ENCODE measurements at regions not wholly inside any gene's neighbourhood (a gene's known extent, or its start where the extent isn't known, plus 50 kb on each side); places are given as distances from the start of the nearest gene placed in this dataset.

DNA sequence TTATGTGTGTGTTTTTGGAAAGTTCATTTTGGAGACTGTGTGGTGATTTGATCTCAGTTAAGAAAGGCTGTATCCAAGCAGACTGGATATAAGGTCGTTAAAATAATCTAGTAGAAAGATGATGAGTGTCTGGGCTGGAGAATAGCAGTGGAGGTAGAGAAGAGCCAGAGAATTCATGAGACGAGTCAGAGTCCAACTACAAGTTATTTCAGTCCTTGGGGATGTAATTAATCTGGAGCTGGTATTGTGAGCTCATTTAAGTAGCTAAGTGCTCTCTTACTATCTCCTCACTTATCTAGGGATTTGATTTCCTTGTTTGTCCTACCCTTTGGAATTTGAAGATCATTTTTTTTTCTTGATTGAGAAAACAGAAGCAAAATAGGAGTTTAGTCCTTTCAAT, 1219.0 kb upstream of the ADGRL4 start:
- H3K27ac ChIP-seq (replicated peaks): no peak overlapping the region
- no peak for TF ChIP-seq SPI1 (IDR thresholded peaks at IDR 0.05; ENCODE audit: borderline replicate concordance, low read depth)
- no peak for TF ChIP-seq GABPA (IDR thresholded peaks at IDR 0.05; ENCODE audit: low read depth)
- TF ChIP-seq, protein P1, sequence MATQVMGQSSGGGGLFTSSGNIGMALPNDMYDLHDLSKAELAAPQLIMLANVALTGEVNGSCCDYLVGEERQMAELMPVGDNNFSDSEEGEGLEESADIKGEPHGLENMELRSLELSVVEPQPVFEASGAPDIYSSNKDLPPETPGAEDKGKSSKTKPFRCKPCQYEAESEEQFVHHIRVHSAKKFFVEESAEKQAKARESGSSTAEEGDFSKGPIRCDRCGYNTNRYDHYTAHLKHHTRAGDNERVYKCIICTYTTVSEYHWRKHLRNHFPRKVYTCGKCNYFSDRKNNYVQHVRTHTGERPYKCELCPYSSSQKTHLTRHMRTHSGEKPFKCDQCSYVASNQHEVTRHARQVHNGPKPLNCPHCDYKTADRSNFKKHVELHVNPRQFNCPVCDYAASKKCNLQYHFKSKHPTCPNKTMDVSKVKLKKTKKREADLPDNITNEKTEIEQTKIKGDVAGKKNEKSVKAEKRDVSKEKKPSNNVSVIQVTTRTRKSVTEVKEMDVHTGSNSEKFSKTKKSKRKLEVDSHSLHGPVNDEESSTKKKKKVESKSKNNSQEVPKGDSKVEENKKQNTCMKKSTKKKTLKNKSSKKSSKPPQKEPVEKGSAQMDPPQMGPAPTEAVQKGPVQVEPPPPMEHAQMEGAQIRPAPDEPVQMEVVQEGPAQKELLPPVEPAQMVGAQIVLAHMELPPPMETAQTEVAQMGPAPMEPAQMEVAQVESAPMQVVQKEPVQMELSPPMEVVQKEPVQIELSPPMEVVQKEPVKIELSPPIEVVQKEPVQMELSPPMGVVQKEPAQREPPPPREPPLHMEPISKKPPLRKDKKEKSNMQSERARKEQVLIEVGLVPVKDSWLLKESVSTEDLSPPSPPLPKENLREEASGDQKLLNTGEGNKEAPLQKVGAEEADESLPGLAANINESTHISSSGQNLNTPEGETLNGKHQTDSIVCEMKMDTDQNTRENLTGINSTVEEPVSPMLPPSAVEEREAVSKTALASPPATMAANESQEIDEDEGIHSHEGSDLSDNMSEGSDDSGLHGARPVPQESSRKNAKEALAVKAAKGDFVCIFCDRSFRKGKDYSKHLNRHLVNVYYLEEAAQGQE (IDR thresholded peaks at IDR 0.05; ENCODE audit: insufficient replicate concordance, low read depth): no peak
- TF ChIP-seq, protein P2, sequence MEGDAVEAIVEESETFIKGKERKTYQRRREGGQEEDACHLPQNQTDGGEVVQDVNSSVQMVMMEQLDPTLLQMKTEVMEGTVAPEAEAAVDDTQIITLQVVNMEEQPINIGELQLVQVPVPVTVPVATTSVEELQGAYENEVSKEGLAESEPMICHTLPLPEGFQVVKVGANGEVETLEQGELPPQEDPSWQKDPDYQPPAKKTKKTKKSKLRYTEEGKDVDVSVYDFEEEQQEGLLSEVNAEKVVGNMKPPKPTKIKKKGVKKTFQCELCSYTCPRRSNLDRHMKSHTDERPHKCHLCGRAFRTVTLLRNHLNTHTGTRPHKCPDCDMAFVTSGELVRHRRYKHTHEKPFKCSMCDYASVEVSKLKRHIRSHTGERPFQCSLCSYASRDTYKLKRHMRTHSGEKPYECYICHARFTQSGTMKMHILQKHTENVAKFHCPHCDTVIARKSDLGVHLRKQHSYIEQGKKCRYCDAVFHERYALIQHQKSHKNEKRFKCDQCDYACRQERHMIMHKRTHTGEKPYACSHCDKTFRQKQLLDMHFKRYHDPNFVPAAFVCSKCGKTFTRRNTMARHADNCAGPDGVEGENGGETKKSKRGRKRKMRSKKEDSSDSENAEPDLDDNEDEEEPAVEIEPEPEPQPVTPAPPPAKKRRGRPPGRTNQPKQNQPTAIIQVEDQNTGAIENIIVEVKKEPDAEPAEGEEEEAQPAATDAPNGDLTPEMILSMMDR (IDR thresholded peaks at IDR 0.05; ENCODE audit: insufficient read depth, low read length): no peak
- TF ChIP-seq POLR2AphosphoS5 (IDR thresholded peaks at IDR 0.05; ENCODE audit: low read depth): no peak
- DNase-seq (ENCODE audit: low read depth in 1 of 2, low spot score in 1 of 2): no peak
- H3K27me3 ChIP-seq (ENCODE audit: insufficient read depth, poor library complexity, severe bottlenecking): no peaks in the 10 kb centered on the region
- H3K4me3 ChIP-seq (replicated peaks; ENCODE audit: insufficient read depth, low read length): no peak overlapping the region

DNA sequence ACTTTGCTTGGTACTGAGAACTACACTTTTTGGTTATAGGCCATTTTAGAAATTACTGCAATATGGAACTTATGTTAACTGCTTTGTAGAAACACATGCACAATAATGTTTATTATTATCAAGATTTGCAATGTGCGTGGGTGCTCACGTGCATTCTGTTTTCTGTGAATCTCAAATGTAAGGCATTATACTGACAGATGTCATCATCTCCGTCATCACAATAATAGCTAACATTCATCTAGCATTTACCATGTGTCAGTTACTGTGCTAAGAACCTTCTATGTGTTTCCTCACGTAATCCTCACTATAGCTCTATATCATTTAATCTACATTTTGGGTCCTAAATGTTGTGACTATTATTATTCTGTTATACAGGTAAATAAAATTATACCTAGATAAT, 1214.8 kb upstream of the ADGRL4 start:
- H3K27ac ChIP-seq (replicated peaks): no peak overlapping the region

DNA sequence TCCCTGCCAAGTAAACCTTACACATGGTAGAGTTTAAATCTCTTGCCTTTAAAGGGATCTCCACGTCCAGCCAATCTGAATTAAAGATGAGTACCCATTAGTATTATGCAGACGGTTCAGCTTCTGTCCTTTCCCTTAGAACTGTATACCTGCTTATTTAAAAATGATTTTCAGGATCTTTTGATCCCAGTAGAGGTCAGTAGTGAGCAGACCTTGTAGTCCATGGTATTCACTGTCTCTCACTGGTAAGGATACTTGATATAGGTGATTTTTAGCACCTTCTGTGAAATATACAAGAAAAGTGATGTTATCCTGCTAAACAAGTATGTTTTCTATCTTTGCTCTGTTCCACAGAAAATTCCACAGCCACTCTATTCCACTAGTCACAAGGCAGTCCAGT, 1211.6 kb upstream of the ADGRL4 start:
- Histone ChIP-seq H3K27me3 (ENCODE audit: insufficient read depth, poor library complexity, severe bottlenecking) (no peaks in the 10 kb centered on the region), H3K4me3 (replicated peaks; ENCODE audit: insufficient read depth, low read length) (no peak overlapping the region), H3K27ac (replicated peaks) (no peak overlapping the region)
- no peak for TF ChIP-seq SPI1 (IDR thresholded peaks at IDR 0.05; ENCODE audit: borderline replicate concordance, low read depth)
- TF ChIP-seq POLR2AphosphoS5 (IDR thresholded peaks at IDR 0.05; ENCODE audit: low read depth): no peak
- TF ChIP-seq, protein P2 (IDR thresholded peaks at IDR 0.05; ENCODE audit: insufficient read depth, low read length): peak; percentile 24
- TF ChIP-seq, protein P1 (IDR thresholded peaks at IDR 0.05; ENCODE audit: insufficient replicate concordance, low read depth): no peak
- DNase-seq (ENCODE audit: low read depth in 1 of 2, low spot score in 1 of 2): no peak

More for the DNA sequence above, 1214.8 kb upstream of the ADGRL4 start:
- H3K27me3 ChIP-seq (ENCODE audit: insufficient read depth, poor library complexity, severe bottlenecking): no peaks in the 10 kb centered on the region
- no peak for TF ChIP-seq GABPA (IDR thresholded peaks at IDR 0.05; ENCODE audit: low read depth)
- TF ChIP-seq SPI1 (IDR thresholded peaks at IDR 0.05; ENCODE audit: borderline replicate concordance, low read depth): no peak
- no peak for TF ChIP-seq POLR2AphosphoS5 (IDR thresholded peaks at IDR 0.05; ENCODE audit: low read depth)
- TF ChIP-seq, protein P1 (IDR thresholded peaks at IDR 0.05; ENCODE audit: insufficient replicate concordance, low read depth): no peak
- TF ChIP-seq, protein P2 (IDR thresholded peaks at IDR 0.05; ENCODE audit: insufficient read depth, low read length): no peak
- DNase-seq (ENCODE audit: low read depth in 1 of 2, low spot score in 1 of 2): no peak
- no peak overlapping the region for H3K4me3 ChIP-seq (replicated peaks; ENCODE audit: insufficient read depth, low read length)
